Effector memory CD4-positive, alpha-beta T cell (primary cell): ENCODE measurements at regions not wholly inside any gene's neighbourhood (a gene's known extent, or its start where the extent isn't known, plus 50 kb on each side); places are given as distances from the start of the nearest gene placed in this dataset.

Experiments used
- DNase-seq, 3 donors: peaks; one replicate each; pipeline ENCODE4 v3.0.0-alpha.2; 2020
- H3K27ac ChIP-seq: 2 replicates; pipeline ENCODE4 v1.7.0; 2013; ENCODE audit warnings: mild to moderate bottlenecking, low read length, moderate library complexity; ENCODE audit not compliant: insufficient read depth, poor library complexity, severe bottlenecking
- H3K27me3 ChIP-seq: replicated peaks from 2 replicates; pipeline ENCODE4 v1.7.0; 2013; ENCODE audit warnings: mild to moderate bottlenecking, low read length; ENCODE audit not compliant: insufficient read depth, control insufficient read depth, poor library complexity, severe bottlenecking
- H3K36me3 ChIP-seq: 2 replicates; pipeline ENCODE4 v1.7.0; 2013; ENCODE audit warnings: mild to moderate bottlenecking, low read length, moderate library complexity; ENCODE audit not compliant: control insufficient read depth, insufficient read depth
- H3K4me1 ChIP-seq: 2 replicates; pipeline ENCODE4 v1.7.0; 2013; ENCODE audit warnings: low read length, mild to moderate bottlenecking; ENCODE audit not compliant: control insufficient read depth, insufficient read depth, poor library complexity, severe bottlenecking
- H3K4me3 ChIP-seq: 2 replicates; pipeline ENCODE4 v1.7.0; 2013; ENCODE audit warnings: low read length, low read depth, mild to moderate bottlenecking; ENCODE audit not compliant: insufficient read depth, poor library complexity, severe bottlenecking
- H3K9me3 ChIP-seq: 2 replicates; pipeline ENCODE4 v1.7.0; 2013; ENCODE audit warnings: mild to moderate bottlenecking, low read length, moderate library complexity; ENCODE audit not compliant: control insufficient read depth

- DNase-seq, result no peak
- Histone ChIP-seq H3K4me1 (no peaks in the 10 kb centered on the region), H3K4me3 (no peak overlapping the region), H3K36me3 (no peaks in the 10 kb centered on the region), H3K27ac (no peak overlapping the region), H3K27me3 (no peaks in the 10 kb centered on the region), H3K9me3 (no peaks in the 10 kb centered on the region)
These were observed 252.0 kb downstream of the PTEN start for GRCh38 chr10:88115407-88115806.

- no peaks in the 10 kb centered on the region for H3K27me3 ChIP-seq
- H3K27ac ChIP-seq, result no peak overlapping the region
- H3K4me1 ChIP-seq, result no peaks in the 10 kb centered on the region
- DNase-seq, result no peak
- H3K36me3 ChIP-seq, result no peaks in the 10 kb centered on the region
- H3K4me3 ChIP-seq, result no peak overlapping the region
- no peaks in the 10 kb centered on the region for H3K9me3 ChIP-seq
These were observed 252.5 kb downstream of the PTEN start for GRCh38 chr10:88115968-88116367.

GRCh38 chr10:88116481-88116880 is 253.1 kb downstream of the PTEN start:
- H3K9me3 ChIP-seq, result no peaks in the 10 kb centered on the region
- no peaks in the 10 kb centered on the region for H3K27me3 ChIP-seq
- no peaks in the 10 kb centered on the region for H3K36me3 ChIP-seq
- no peak overlapping the region for H3K4me3 ChIP-seq
- no peaks in the 10 kb centered on the region for H3K4me1 ChIP-seq
- no peak for DNase-seq
- H3K27ac ChIP-seq, result no peak overlapping the region

GRCh38 chr10:88116971-88117626 is 253.7 kb downstream of the PTEN start:
- Histone ChIP-seq H3K27me3 (no peaks in the 10 kb centered on the region), H3K27ac (no peak overlapping the region), H3K9me3 (no peaks in the 10 kb centered on the region), H3K4me3 (no peak overlapping the region), H3K4me1 (no peaks in the 10 kb centered on the region), H3K36me3 (no peaks in the 10 kb centered on the region)
- DNase-seq, result no peak

- H3K36me3 ChIP-seq, result no peaks in the 10 kb centered on the region
- no peak overlapping the region for H3K27ac ChIP-seq
- no peaks in the 10 kb centered on the region for H3K27me3 ChIP-seq
- no peak for DNase-seq
- no peaks in the 10 kb centered on the region for H3K9me3 ChIP-seq
- no peak overlapping the region for H3K4me3 ChIP-seq
- H3K4me1 ChIP-seq, result no peaks in the 10 kb centered on the region
These were observed 254.6 kb downstream of the PTEN start for GRCh38 chr10:88117869-88118632.

GRCh38 chr10:88118729-88119128 is 255.3 kb downstream of the PTEN start:
- no peaks in the 10 kb centered on the region for H3K9me3 ChIP-seq
- no peaks in the 10 kb centered on the region for H3K27me3 ChIP-seq
- DNase-seq, result no peak
- H3K27ac ChIP-seq, result no peak overlapping the region
- H3K36me3 ChIP-seq, result no peaks in the 10 kb centered on the region
- no peaks in the 10 kb centered on the region for H3K4me1 ChIP-seq
- H3K4me3 ChIP-seq, result no peak overlapping the region

- Histone ChIP-seq H3K4me3 (no peak overlapping the region), H3K36me3 (no peaks in the 10 kb centered on the region), H3K4me1 (no peaks in the 10 kb centered on the region)
These were observed 255.7 kb downstream of the PTEN start for GRCh38 chr10:88119160-88119559.

GRCh38 chr10:88120075-88120474 is 256.6 kb downstream of the PTEN start:
- no peak for DNase-seq
- H3K27ac ChIP-seq, result no peak overlapping the region
- H3K4me3 ChIP-seq, result no peak overlapping the region
- no peaks in the 10 kb centered on the region for H3K36me3 ChIP-seq
- no peaks in the 10 kb centered on the region for H3K4me1 ChIP-seq
- H3K27me3 ChIP-seq, result no peaks in the 10 kb centered on the region
- H3K9me3 ChIP-seq, result no peaks in the 10 kb centered on the region

More at GRCh38 chr10:88119160-88119559, 255.7 kb downstream of the PTEN start:
- no peaks in the 10 kb centered on the region for H3K27me3 ChIP-seq
- H3K9me3 ChIP-seq, result no peaks in the 10 kb centered on the region
- DNase-seq, result no peak
- no peak overlapping the region for H3K27ac ChIP-seq

GRCh38 chr10:88120599-88121333 is 257.3 kb downstream of the PTEN start:
- Histone ChIP-seq H3K9me3 (no peaks in the 10 kb centered on the region), H3K27ac (no peak overlapping the region), H3K27me3 (no peaks in the 10 kb centered on the region), H3K36me3 (no peaks in the 10 kb centered on the region), H3K4me3 (no peak overlapping the region), H3K4me1 (no peaks in the 10 kb centered on the region)
- no peak for DNase-seq

GRCh38 chr10:88121361-88121760 is 257.9 kb downstream of the PTEN start:
- H3K36me3 ChIP-seq, result no peaks in the 10 kb centered on the region
- no peak for DNase-seq
- H3K27me3 ChIP-seq, result no peaks in the 10 kb centered on the region
- H3K4me3 ChIP-seq, result no peak overlapping the region
- no peak overlapping the region for H3K27ac ChIP-seq
- no peaks in the 10 kb centered on the region for H3K4me1 ChIP-seq
- no peaks in the 10 kb centered on the region for H3K9me3 ChIP-seq
